H1 (cell line): ENCODE measurements at regions not wholly inside any gene's neighbourhood (a gene's known extent, or its start where the extent isn't known, plus 50 kb on each side); places are given as distances from the start of the nearest gene placed in this dataset.

Source experiments
- RBBP5 ChIP-seq: IDR thresholded peaks from 2 replicates; pipeline ENCODE4 v1.7.1; 2012; ENCODE audit warnings: low read depth, mild to moderate bottlenecking, inconsistent platforms, low read length, moderate library complexity, borderline replicate concordance
- SAP30 ChIP-seq: fragments of 300-600 bp; sonication (generic); IDR thresholded peaks from 2 replicates; pipeline ENCODE4 v1.7.1; 2012; ENCODE audit warnings: low read length, moderate library complexity, mild to moderate bottlenecking, inconsistent platforms; ENCODE audit not compliant: insufficient read depth, insufficient replicate concordance
- SIX5 ChIP-seq: IDR thresholded peaks from 2 replicates; pipeline ENCODE4 v1.6.1; 2011; ENCODE audit warnings: mild to moderate bottlenecking, low read depth, low read length
- ZNF274 ChIP-seq: IDR thresholded peaks from 2 replicates; pipeline ENCODE4 v1.7.0; 2012; ENCODE audit warnings: low read length, borderline replicate concordance; ENCODE audit errors: extremely low read depth

DNA sequence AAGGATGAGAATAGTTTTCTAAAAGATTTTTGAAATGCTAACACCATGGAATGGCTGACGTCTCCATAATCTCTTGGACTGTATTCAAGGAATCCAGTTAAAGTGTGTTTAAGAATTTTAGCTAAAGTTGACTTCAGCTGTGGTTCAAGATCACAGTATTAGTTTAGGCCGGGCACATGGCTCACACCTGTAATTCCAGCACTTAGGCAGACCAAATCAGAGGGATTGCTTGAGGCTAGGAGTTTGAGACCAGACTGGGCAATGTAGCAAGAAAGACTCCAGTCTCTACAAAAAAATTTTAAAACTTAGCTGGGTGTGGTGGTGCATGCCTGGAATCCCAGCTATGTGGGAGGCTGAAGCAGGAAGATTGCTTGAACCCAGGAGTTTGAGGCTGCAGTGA is 68.2 kb downstream of the RFPL4B start (continued):
- TF ChIP-seq SAP30 (no peak), SIX5 (no peak), RBBP5 (no peak), ZNF274 (no peak)
